GM21723 (cell line): ENCODE measurements at regions not wholly inside any gene's neighbourhood (a gene's known extent, or its start where the extent isn't known, plus 50 kb on each side); places are given as distances from the start of the nearest gene placed in this dataset.

Experiments used
- ATAC-seq: cut with Tn5 transposase; IDR thresholded peaks from one replicate; pipeline ENCODE4 v1.9.1; 2021; ENCODE audit warnings: mild to moderate bottlenecking, moderate library complexity; ENCODE audit not compliant: unreplicated experiment

GRCh38 chr4:81891005-81891996 is 419.6 kb upstream of the RASGEF1B start:
- no peak for ATAC-seq

DNA sequence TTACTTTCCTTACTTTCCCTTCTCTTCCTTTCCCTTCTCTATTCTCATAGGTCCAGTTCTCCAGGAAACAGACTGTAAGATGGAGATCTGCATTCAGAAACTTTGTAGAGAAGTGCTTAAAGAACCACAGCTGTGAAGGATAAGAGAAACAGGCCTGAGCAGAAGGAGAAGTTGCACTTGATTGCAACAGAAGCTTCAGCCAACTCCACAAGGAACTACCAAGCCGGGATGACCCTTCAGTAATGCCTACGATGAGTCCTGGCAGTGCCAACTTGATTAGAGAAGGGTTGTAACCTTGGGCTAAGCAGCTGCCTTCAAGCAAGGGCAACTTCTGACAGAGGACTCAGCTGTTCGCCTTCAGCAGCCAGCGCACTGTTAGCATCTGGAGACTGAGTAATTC is 413.3 kb upstream of the RASGEF1B start:
- no peak for ATAC-seq

DNA sequence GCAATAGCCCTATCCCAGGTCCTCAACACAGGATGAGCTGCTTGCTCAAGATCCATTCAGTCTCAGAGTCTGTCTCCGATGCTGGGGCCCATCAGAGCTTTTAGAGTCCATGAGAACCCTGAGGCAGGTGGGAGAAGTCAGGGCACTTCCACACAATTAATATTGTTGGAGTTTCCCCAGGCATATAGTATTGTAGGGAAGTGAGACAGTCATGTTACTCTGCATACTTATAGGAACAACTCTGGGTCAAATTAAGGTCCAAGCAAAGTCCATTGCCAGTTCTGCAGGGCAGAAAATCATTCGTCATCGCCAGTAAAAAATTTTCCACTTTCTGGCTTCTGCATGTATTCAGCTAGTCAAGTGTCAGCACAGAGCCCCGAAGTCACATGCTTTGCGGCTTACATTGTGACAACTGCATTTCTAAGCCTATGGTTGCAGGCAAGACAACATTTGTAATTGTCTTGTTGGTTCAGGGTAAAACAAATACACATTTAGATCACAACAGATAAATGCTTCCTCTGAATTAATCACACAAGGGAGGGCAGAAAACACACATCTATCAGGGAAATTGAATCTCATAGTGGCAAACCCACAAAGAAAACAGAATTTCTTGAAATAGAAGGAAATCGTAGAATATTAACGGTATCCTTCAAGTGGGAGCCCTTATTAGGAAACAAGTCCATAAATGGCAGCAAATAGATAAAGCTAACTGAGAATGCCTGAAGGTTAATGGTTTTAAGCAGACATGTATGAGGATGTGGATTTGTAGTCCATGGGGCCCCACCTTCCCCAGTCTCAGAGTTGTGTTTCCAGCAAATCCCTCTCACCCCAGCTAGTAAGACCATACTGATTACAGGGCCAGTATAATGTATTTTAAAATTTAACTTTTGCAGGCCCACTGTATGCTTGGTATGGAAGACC is 412.1 kb upstream of the RASGEF1B start:
- no peak for ATAC-seq

- ATAC-seq: no peak
Observed at GRCh38 chr4:81883004-81883403, 411.3 kb upstream of the RASGEF1B start.

GRCh38 chr4:81881855-81882621 is 410.3 kb upstream of the RASGEF1B start:
- no peak for ATAC-seq

- ATAC-seq: no peak
Observed at GRCh38 chr4:81876106-81876505, 404.4 kb upstream of the RASGEF1B start.

GRCh38 chr4:81874661-81875515 is 403.2 kb upstream of the RASGEF1B start:
- no peak for ATAC-seq

DNA sequence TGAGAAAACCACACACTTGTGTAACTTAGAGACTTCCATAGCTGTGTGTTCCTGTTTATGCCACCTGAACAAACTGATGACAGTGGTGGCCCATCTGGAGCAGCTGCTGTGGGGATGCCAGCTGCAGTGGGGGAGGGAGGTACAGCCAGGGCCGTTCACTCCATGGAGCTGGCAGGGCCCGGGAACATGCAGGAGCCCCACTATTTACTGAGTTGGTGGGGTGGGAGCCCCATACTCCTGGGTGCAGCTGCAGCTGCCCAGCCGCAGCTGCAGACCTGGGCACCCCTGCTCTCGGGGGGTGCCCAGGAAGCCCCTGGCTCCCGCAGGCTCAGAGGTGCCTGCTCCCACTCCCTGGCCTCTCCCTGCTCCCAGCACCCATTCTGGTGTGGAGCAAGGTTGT is 398.6 kb upstream of the RASGEF1B start:
- no peak for ATAC-seq

- ATAC-seq: no peak
Observed at GRCh38 chr4:81860111-81860510, 388.4 kb upstream of the RASGEF1B start.

DNA sequence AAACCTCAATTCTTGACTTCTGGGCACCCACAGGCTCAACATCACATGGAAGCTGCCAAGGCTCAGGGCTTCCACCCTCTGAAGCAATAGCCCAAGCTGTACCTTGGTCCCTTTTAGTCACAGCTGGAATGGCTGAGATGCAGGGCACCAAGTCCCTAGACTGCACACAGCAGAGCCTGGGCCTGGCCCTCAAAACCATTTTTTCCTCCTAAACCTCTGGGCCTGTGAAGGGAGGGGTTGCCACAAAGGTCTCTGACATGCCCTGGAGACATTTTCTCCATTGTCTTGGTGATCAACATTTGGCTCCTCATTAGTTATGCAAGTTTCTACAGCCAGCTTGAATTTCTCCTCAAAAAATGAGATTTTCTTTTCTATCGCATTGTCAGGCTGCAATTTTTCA is 382.7 kb upstream of the RASGEF1B start:
- ATAC-seq: no peak

DNA sequence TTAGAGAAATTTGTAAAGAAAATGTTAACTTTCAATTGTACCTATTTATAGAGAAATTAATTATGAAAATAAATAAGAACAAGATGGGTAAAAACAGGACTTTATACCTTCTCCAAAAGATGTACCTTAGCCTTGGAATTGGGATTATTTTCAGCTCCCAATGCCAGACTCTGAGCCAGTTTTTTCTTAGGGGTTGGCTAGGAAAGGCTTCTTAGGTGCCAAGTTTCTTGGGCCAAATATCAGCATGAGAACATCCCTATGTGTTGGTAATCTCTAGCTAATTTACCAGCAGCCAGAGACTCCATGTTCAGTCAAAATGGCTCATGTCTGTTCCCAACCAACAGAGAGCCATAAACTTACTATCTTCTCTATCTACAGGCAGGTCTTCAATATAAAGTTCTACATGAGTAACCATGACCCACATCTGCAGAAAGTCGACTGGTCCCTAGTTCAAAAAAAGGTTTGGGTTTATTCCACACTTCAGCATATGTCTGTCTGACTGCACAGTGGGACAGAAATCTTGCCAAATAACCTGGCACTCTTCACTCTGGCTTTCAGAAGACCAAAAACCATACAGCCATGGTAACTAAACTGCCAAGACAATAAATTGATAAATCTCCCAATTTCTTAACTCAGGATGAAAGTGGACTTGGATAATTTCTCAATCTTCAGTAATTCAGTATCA is 380.5 kb upstream of the RASGEF1B start:
- no peak for ATAC-seq

DNA sequence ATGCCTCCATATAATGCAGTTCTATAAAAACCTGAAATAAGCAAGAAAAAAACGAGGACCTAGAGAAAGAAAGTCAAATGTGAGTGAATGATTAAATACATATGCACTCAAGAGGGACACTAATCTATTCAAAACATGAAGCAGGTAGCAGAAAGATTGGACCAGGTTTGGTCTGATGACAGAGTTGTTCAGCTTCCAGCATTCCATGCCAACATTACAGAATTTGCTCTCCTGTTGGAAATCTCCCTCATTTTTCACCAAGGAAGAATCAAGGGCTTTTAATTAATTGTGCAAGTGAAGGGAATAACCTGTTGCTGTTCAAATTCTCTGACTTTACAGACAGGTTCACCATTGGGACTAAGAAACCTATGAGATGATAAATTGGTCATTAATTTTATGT is 379.0 kb upstream of the RASGEF1B start:
- no peak for ATAC-seq

GRCh38 chr4:81845761-81846160 is 374.1 kb upstream of the RASGEF1B start:
- ATAC-seq: no peak

DNA sequence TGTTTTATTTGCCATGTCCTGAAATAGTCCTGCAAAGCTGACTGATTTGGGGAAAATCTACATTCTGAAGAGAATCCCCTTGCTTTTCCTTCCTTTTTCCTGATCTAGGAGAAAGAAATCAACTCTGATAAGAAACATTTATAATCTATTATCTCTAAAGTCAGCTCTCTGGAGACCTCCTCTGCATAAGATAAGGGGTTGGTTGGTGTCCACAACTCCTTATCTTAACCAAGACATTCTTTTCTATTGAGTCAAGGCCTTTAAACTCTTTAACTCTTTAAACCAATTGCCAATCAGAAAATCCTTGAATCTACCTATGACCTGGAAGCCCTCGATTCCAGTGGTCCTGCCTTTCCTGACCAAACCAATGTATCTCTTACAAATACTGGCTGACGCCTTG is 373.6 kb upstream of the RASGEF1B start:
- no peak for ATAC-seq

DNA sequence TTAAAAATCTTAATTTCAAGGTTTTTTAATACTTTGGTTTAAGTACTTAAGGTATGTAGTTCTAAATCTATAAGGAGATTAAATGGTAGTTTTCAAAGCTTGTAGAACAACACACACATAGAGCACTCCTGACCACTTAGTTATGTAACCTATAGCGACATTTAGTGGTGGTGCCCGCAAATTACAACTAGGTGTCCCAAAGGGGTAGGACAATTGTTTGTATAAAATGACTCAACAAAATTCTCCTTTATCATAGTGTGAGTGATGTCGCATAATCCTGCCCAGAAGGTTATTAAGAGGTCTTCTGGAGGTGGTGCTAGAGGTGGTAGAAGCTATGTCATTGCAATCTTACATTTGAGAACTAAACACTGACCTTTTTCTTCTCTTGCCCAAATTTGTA is 373.0 kb upstream of the RASGEF1B start:
- peak; percentile 79 for ATAC-seq

- no peak for ATAC-seq
Observed at GRCh38 chr4:81839347-81840042, 367.8 kb upstream of the RASGEF1B start.

DNA sequence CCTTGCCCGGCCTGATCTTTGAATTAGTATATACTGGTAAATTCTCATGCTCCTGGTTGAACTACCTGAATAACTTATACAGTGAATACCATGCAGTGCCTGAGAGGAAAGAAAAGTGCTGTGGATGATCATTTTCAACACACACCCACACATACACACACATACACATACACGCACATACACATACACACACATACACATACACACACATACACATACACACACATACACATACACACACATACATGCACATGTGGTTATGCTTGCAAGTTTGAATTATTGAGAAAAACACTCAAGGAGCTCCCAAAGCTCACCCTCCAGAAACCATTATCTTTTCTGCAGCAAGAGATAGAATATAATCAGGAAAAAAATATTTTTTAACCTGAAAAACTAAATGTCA is 366.9 kb upstream of the RASGEF1B start:
- ATAC-seq: no peak

GRCh38 chr4:81836716-81837115 is 365.0 kb upstream of the RASGEF1B start:
- no peak for ATAC-seq

DNA sequence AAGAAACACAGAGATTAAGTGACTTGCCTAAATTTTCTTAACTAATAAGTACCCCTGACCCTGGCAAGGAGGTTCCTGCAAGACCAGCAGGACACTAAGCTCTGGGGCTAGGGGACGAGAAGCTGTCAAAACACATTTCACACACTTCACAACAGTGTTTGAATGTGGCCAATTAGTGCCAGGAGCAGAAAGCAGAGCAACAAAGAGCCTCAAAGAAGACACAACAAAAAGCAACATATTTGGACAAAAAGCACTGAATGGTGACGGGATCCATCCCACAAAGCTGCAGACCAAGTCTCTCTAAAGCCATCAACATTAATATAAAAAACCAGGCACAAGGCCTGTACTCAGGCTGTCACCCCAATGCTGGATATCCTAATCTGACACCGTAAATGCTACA is 361.9 kb upstream of the RASGEF1B start:
- ATAC-seq: no peak
